ENCODE measurements at regions not wholly inside any gene's neighbourhood (a gene's known extent, or its start where the extent isn't known, plus 50 kb on each side); places are given as distances from the start of the nearest gene placed in this dataset.

GRCh38 chr2:2874341-2874740 is 503.3 kb downstream of the EIPR1 start:
- TF ChIP-seq ZFP30 (CRISPR knock-in tag; IDR thresholded peaks at IDR 0.05): no peak
- TF ChIP-seq PPARA (CRISPR knock-in tag; IDR thresholded peaks at IDR 0.05; ENCODE audit: borderline replicate concordance): no peak
- no peak for TF ChIP-seq ISL1 (CRISPR knock-in tag; IDR thresholded peaks at IDR 0.05)

Measured in SK-N-SH treated with all-trans-retinoic acid at 6 μM for 48 hours (cell line).